ENCODE measurements at regions not wholly inside any gene's neighbourhood (a gene's known extent, or its start where the extent isn't known, plus 50 kb on each side); places are given as distances from the start of the nearest gene placed in this dataset.

GRCh38 chr11:19587979-19588378 lies 124.7 kb upstream of the NAV2 start:
- H3K4me1 ChIP-seq (ENCODE audit: insufficient read depth, low read length, severe bottlenecking) = no peaks in the 10 kb centered on the region
- H3K4me3 ChIP-seq (ENCODE audit: low read depth, low read length, poor library complexity, severe bottlenecking) = no peak overlapping the region
- H3K9ac ChIP-seq (ENCODE audit: low read length) = no peak overlapping the region
- no peaks in the 10 kb centered on the region for H3K36me3 ChIP-seq (ENCODE audit: insufficient read depth, low read length)
- no peaks in the 10 kb centered on the region for H4K20me1 ChIP-seq (ENCODE audit: insufficient read depth, low read length)
- no peaks in the 10 kb centered on the region for H3K9me3 ChIP-seq (ENCODE audit: low read length)
- no peaks in the 10 kb centered on the region for H3K79me2 ChIP-seq (ENCODE audit: insufficient read depth, low read length)
- no peak overlapping the region for H2AFZ ChIP-seq (ENCODE audit: low read length)
- H3K27ac ChIP-seq (ENCODE audit: low read depth, low read length, poor library complexity, severe bottlenecking) = no peak overlapping the region
- no peak overlapping the region for H3K4me2 ChIP-seq (ENCODE audit: low read length)
- no peaks in the 10 kb centered on the region for H3F3A ChIP-seq (ENCODE audit: insufficient read depth, low read length)
- TF ChIP-seq CTCF (IDR thresholded peaks at IDR 0.05; ENCODE audit: low read length) (no peak), EZH2 (IDR thresholded peaks at IDR 0.05; ENCODE audit: borderline replicate concordance, low read length) (no peak)
- no peaks in the 10 kb centered on the region for H3K27me3 ChIP-seq (ENCODE audit: insufficient read depth, low read length)
- H3K9me2 ChIP-seq (ENCODE audit: low read depth, low read length) = no peaks in the 10 kb centered on the region

GRCh38 chr11:19580646-19581045 lies 132.0 kb upstream of the NAV2 start:
- Histone ChIP-seq H3K9ac (ENCODE audit: low read length) (no peak overlapping the region), H2AFZ (ENCODE audit: low read length) (no peak overlapping the region), H3F3A (ENCODE audit: insufficient read depth, low read length) (no peaks in the 10 kb centered on the region), H4K20me1 (ENCODE audit: insufficient read depth, low read length) (no peaks in the 10 kb centered on the region), H3K4me1 (ENCODE audit: insufficient read depth, low read length, severe bottlenecking) (no peaks in the 10 kb centered on the region), H3K4me2 (ENCODE audit: low read length) (no peak overlapping the region), H3K9me3 (ENCODE audit: low read length) (no peaks in the 10 kb centered on the region), H3K79me2 (ENCODE audit: insufficient read depth, low read length) (no peaks in the 10 kb centered on the region), H3K36me3 (ENCODE audit: insufficient read depth, low read length) (no peaks in the 10 kb centered on the region), H3K27me3 (ENCODE audit: insufficient read depth, low read length) (no peaks in the 10 kb centered on the region), H3K9me2 (ENCODE audit: low read depth, low read length) (no peaks in the 10 kb centered on the region), H3K4me3 (ENCODE audit: low read depth, low read length, poor library complexity, severe bottlenecking) (no peak overlapping the region), H3K27ac (ENCODE audit: low read depth, low read length, poor library complexity, severe bottlenecking) (no peak overlapping the region)
- TF ChIP-seq EZH2 (IDR thresholded peaks at IDR 0.05; ENCODE audit: borderline replicate concordance, low read length) (no peak), CTCF (IDR thresholded peaks at IDR 0.05; ENCODE audit: low read length) (no peak)

- H2AFZ ChIP-seq (ENCODE audit: low read length) = no peak overlapping the region
- H3K9me2 ChIP-seq (ENCODE audit: low read depth, low read length) = no peaks in the 10 kb centered on the region
- H3K36me3 ChIP-seq (ENCODE audit: insufficient read depth, low read length) = no peaks in the 10 kb centered on the region
- H3F3A ChIP-seq (ENCODE audit: insufficient read depth, low read length) = no peaks in the 10 kb centered on the region
- no peaks in the 10 kb centered on the region for H3K4me1 ChIP-seq (ENCODE audit: insufficient read depth, low read length, severe bottlenecking)
- H3K27ac ChIP-seq (ENCODE audit: low read depth, low read length, poor library complexity, severe bottlenecking) = no peak overlapping the region
- no peak overlapping the region for H3K4me3 ChIP-seq (ENCODE audit: low read depth, low read length, poor library complexity, severe bottlenecking)
- no peaks in the 10 kb centered on the region for H3K9me3 ChIP-seq (ENCODE audit: low read length)
- no peaks in the 10 kb centered on the region for H3K79me2 ChIP-seq (ENCODE audit: insufficient read depth, low read length)
- no peak for TF ChIP-seq CTCF (IDR thresholded peaks at IDR 0.05; ENCODE audit: low read length)
- TF ChIP-seq EZH2 (IDR thresholded peaks at IDR 0.05; ENCODE audit: borderline replicate concordance, low read length) = no peak
- H3K4me2 ChIP-seq (ENCODE audit: low read length) = no peak overlapping the region
- no peaks in the 10 kb centered on the region for H4K20me1 ChIP-seq (ENCODE audit: insufficient read depth, low read length)
- H3K9ac ChIP-seq (ENCODE audit: low read length) = no peak overlapping the region
- H3K27me3 ChIP-seq (ENCODE audit: insufficient read depth, low read length) = no peaks in the 10 kb centered on the region
These were observed 132.7 kb upstream of the NAV2 start for GRCh38 chr11:19579957-19580356.

Measured in OCI-LY1 (cell line).